ENCODE measurements at regions not wholly inside any gene's neighbourhood (a gene's known extent, or its start where the extent isn't known, plus 50 kb on each side); places are given as distances from the start of the nearest gene placed in this dataset.

DNA sequence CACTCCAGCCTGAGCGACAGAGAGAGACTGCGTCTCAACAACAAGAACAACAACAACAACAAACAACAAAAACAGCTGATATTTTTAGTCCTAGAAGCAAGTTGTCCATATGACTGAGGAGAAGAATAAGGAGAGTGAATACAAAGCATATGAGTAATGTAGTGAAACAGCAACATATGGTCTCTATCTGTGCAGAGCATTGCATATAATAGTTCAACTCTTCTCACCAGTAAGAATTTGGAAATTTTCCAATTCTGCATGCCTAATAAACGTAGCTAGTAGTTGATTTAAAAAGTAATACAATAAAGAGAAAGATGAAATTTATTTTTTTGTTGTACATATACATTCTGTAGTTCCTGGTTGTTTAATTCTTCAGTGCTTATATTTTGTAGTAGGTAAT is 129.7 kb upstream of the FAM83B start:
- DNase-seq (no peak), ATAC-seq (no peak)
- Histone ChIP-seq H3K9me3 (ENCODE audit: control insufficient read depth, low read length) (no peaks in the 10 kb centered on the region), H3K4me1 (ENCODE audit: control insufficient read depth, insufficient read depth, low read length) (no peaks in the 10 kb centered on the region), H3K27ac (ENCODE audit: low read length) (no peak overlapping the region), H3K27me3 (ENCODE audit: control insufficient read depth, insufficient read depth) (no peaks in the 10 kb centered on the region), H3K4me3 (ENCODE audit: low read length) (no peak overlapping the region)
- intact Hi-C loops (cut with DNase I) = loop anchor here in 1 of 4 donors (5.0 kb wide), 1 partner anchor 350 kb away; no protein-coding TSS in a partner anchor
- WGBS = 65% methylated on average over 3 of the region's 3 CpGs

DNA sequence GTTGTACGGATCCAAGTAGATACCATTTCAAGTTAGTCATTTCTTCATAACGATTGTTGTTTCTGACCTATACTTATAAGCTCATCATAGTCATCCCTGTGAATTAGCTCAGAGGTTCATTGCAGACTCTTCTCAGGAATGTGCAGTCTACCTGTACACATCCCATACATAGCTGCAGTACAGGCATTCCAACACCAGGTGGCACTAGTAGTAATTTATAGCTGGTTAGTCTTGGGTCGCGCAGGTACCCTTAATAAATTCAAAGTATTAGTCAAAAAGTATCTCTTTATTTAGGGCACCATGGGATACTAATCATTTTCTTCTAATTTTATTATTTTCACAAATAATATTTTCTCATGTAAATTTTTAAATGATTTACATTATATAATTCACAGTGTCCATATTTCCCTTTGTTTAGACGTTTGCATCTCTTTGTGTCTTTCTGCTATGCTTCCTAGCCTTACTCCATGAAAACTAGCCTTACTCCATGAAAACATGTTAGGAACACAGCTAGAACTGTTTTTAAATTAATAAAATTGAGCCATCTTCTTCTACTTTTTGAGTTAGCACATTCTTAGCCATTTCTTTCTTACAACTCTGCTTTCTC is 128.6 kb upstream of the FAM83B start:
- no peaks in the 10 kb centered on the region for H3K9me3 ChIP-seq (ENCODE audit: control insufficient read depth, low read length)
- intact Hi-C loops (cut with DNase I) = loop anchor here in 1 of 4 donors (5.0 kb wide), 1 partner anchor 349 kb away; no protein-coding TSS in a partner anchor
- ATAC-seq = peak; percentile 61 to 64
- no peak overlapping the region for H3K27ac ChIP-seq (ENCODE audit: low read length)
- no peaks in the 10 kb centered on the region for H3K4me1 ChIP-seq (ENCODE audit: control insufficient read depth, insufficient read depth, low read length)
- WGBS = 54% methylated on average over 5 of the region's 5 CpGs
- H3K27me3 ChIP-seq (ENCODE audit: control insufficient read depth, insufficient read depth) = no peaks in the 10 kb centered on the region
- DNase-seq = peak in 1 of 3 donors; percentile 14
- H3K4me3 ChIP-seq (ENCODE audit: low read length) = no peak overlapping the region

DNA sequence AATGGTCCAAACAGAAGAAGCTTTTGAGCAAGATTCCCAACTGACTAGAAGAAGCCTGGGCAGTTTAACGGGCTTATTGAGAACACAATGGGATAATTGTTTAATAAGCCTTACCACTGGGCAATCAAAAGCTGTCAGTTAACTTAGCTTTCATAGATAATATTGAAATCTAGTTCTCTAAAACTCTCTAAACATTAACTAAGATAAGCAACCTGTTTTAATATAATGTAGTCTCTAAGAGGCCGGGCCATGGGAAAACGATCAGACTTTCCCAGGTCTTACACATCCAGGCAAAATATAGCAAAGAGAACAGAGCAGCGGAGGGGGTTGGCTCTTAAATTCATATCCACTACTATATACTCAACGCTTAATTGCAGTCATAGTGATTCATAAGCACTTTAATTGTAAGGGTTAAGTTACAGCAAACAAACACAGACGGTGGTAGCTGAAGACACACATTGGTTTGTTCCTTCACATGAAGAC is 128.0 kb upstream of the FAM83B start:
- H3K4me3 ChIP-seq (ENCODE audit: low read length) = no peak overlapping the region
- no peaks in the 10 kb centered on the region for H3K27me3 ChIP-seq (ENCODE audit: control insufficient read depth, insufficient read depth)
- no peak for ATAC-seq
- intact Hi-C loops (cut with DNase I) = loop anchor here in 1 of 4 donors (5.0 kb wide), 1 partner anchor 349 kb away; no protein-coding TSS in a partner anchor
- DNase-seq = no peak
- no peaks in the 10 kb centered on the region for H3K9me3 ChIP-seq (ENCODE audit: control insufficient read depth, low read length)
- no peak overlapping the region for H3K27ac ChIP-seq (ENCODE audit: low read length)
- WGBS = 57% methylated on average over 6 of the region's 6 CpGs
- no peaks in the 10 kb centered on the region for H3K4me1 ChIP-seq (ENCODE audit: control insufficient read depth, insufficient read depth, low read length)

GRCh38 chr6:54719131-54719530 is 127.4 kb upstream of the FAM83B start:
- DNase-seq (no peak), ATAC-seq (no peak)
- no peak overlapping the region for H3K4me3 ChIP-seq (ENCODE audit: low read length)
- no peaks in the 10 kb centered on the region for H3K27me3 ChIP-seq (ENCODE audit: control insufficient read depth, insufficient read depth)
- intact Hi-C loops (cut with DNase I) = loop anchor here in 1 of 4 donors (5.0 kb wide), 1 partner anchor 348 kb away; no protein-coding TSS in a partner anchor
- H3K4me1 ChIP-seq (ENCODE audit: control insufficient read depth, insufficient read depth, low read length) = no peaks in the 10 kb centered on the region
- H3K27ac ChIP-seq (ENCODE audit: low read length) = no peak overlapping the region
- H3K9me3 ChIP-seq (ENCODE audit: control insufficient read depth, low read length) = no peaks in the 10 kb centered on the region

DNA sequence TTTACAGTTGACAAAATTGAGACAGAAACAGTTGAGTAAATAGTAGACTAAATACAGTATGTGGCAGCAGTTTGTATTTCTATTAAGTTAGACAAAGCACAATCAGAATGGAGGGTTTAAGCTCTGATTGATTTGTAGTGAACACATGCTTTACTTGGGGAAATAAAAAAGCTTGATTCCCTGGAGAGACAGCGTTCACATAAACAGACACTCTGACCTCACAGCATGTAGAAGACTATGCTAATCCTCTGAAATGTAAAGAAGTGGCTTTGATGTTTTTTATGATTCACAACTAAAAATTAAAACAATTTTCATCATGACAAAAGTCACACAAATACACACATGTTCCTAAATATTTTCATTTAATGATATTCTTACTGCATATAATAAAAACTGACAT is 126.9 kb upstream of the FAM83B start:
- H3K9me3 ChIP-seq (ENCODE audit: control insufficient read depth, low read length) = no peaks in the 10 kb centered on the region
- H3K4me1 ChIP-seq (ENCODE audit: control insufficient read depth, insufficient read depth, low read length) = no peaks in the 10 kb centered on the region
- WGBS = 0% methylated on average over 1 of the region's 1 CpG
- H3K27ac ChIP-seq (ENCODE audit: low read length) = no peak overlapping the region
- H3K4me3 ChIP-seq (ENCODE audit: low read length) = no peak overlapping the region
- DNase-seq (no peak), ATAC-seq (no peak)
- intact Hi-C loops (cut with DNase I) = loop anchor here in 1 of 4 donors (5.0 kb wide), 1 partner anchor 348 kb away; no protein-coding TSS in a partner anchor
- H3K27me3 ChIP-seq (ENCODE audit: control insufficient read depth, insufficient read depth) = no peaks in the 10 kb centered on the region

- ATAC-seq (no peak), DNase-seq (no peak)
- Histone ChIP-seq H3K27ac (ENCODE audit: low read length) (no peak overlapping the region), H3K27me3 (ENCODE audit: control insufficient read depth, insufficient read depth) (no peaks in the 10 kb centered on the region), H3K4me3 (ENCODE audit: low read length) (no peak overlapping the region), H3K4me1 (ENCODE audit: control insufficient read depth, insufficient read depth, low read length) (no peaks in the 10 kb centered on the region), H3K9me3 (ENCODE audit: control insufficient read depth, low read length) (no peaks in the 10 kb centered on the region)
- 85% methylated on average over 3 of the region's 3 CpGs for WGBS
- intact Hi-C loops (cut with DNase I) = no loop called here
Observed at GRCh38 chr6:54722328-54722727, 124.2 kb upstream of the FAM83B start.

GRCh38 chr6:54729716-54730115 is 116.9 kb upstream of the FAM83B start:
- Histone ChIP-seq H3K4me3 (ENCODE audit: low read length) (no peak overlapping the region), H3K27me3 (ENCODE audit: control insufficient read depth, insufficient read depth) (no peaks in the 10 kb centered on the region), H3K27ac (ENCODE audit: low read length) (no peak overlapping the region), H3K9me3 (ENCODE audit: control insufficient read depth, low read length) (no peaks in the 10 kb centered on the region), H3K4me1 (ENCODE audit: control insufficient read depth, insufficient read depth, low read length) (no peaks in the 10 kb centered on the region)
- ATAC-seq = no peak
- intact Hi-C loops (cut with DNase I) = no loop called here
- 90% methylated on average over 3 of the region's 3 CpGs for WGBS
- no peak for DNase-seq

- no peaks in the 10 kb centered on the region for H3K9me3 ChIP-seq (ENCODE audit: control insufficient read depth, low read length)
- ATAC-seq = no peak
- WGBS = 90% methylated on average over 9 of the region's 9 CpGs
Observed at GRCh38 chr6:54730767-54731630, 115.6 kb upstream of the FAM83B start.

GRCh38 chr6:54737247-54737646 is 109.3 kb upstream of the FAM83B start:
- ATAC-seq (no peak), DNase-seq (no peak)
- no peak overlapping the region for H3K27ac ChIP-seq (ENCODE audit: low read length)
- H3K4me1 ChIP-seq (ENCODE audit: control insufficient read depth, insufficient read depth, low read length) = no peaks in the 10 kb centered on the region
- no peak overlapping the region for H3K4me3 ChIP-seq (ENCODE audit: low read length)
- no peaks in the 10 kb centered on the region for H3K9me3 ChIP-seq (ENCODE audit: control insufficient read depth, low read length)
- WGBS = 76% methylated on average over 3 of the region's 3 CpGs
- intact Hi-C loops (cut with DNase I) = no loop called here
- no peaks in the 10 kb centered on the region for H3K27me3 ChIP-seq (ENCODE audit: control insufficient read depth, insufficient read depth)

More at GRCh38 chr6:54730767-54731630, 115.6 kb upstream of the FAM83B start:
- H3K27ac ChIP-seq (ENCODE audit: low read length) = no peak overlapping the region
- DNase-seq = no peak
- H3K4me1 ChIP-seq (ENCODE audit: control insufficient read depth, insufficient read depth, low read length) = no peaks in the 10 kb centered on the region
- no peak overlapping the region for H3K4me3 ChIP-seq (ENCODE audit: low read length)
- no peaks in the 10 kb centered on the region for H3K27me3 ChIP-seq (ENCODE audit: control insufficient read depth, insufficient read depth)
- intact Hi-C loops (cut with DNase I) = no loop called here

DNA sequence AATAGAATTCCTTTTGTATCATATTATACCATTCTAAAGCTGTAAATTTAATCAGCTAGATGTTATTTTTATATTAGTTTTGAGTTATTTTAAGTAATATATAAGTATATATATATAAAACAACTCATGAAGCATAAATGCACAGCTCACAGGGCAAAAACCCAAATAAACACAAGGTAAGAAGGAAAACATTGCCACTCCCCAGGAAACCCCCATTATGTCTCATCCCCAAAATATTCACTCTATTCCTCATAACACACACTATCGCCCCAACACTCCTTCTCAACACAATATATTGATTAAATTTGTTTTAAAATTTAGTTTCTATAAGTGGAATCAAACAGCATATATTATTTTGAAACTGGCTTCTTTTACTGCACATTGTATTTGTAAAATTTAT is 98.6 kb upstream of the FAM83B start:
- ATAC-seq (no peak), DNase-seq (no peak)
- WGBS = 83% methylated on average over 1 of the region's 1 CpG

GRCh38 chr6:54754406-54754805 is 92.2 kb upstream of the FAM83B start:
- Histone ChIP-seq H3K9me3 (ENCODE audit: control insufficient read depth, low read length) (no peaks in the 10 kb centered on the region), H3K27me3 (ENCODE audit: control insufficient read depth, insufficient read depth) (no peaks in the 10 kb centered on the region), H3K4me1 (ENCODE audit: control insufficient read depth, insufficient read depth, low read length) (no peaks in the 10 kb centered on the region), H3K4me3 (ENCODE audit: low read length) (no peak overlapping the region), H3K27ac (ENCODE audit: low read length) (no peak overlapping the region)
- DNase-seq = no peak
- intact Hi-C loops (cut with DNase I) = no loop called here
- no peak for ATAC-seq
- 82% methylated on average over 1 of the region's 1 CpG for WGBS

More for the DNA sequence above, 98.6 kb upstream of the FAM83B start:
- no peak overlapping the region for H3K27ac ChIP-seq (ENCODE audit: low read length)
- no peaks in the 10 kb centered on the region for H3K9me3 ChIP-seq (ENCODE audit: control insufficient read depth, low read length)
- H3K4me1 ChIP-seq (ENCODE audit: control insufficient read depth, insufficient read depth, low read length) = no peaks in the 10 kb centered on the region
- no peaks in the 10 kb centered on the region for H3K27me3 ChIP-seq (ENCODE audit: control insufficient read depth, insufficient read depth)
- intact Hi-C loops (cut with DNase I) = no loop called here
- H3K4me3 ChIP-seq (ENCODE audit: low read length) = no peak overlapping the region
